ENCODE measurements at regions not wholly inside any gene's neighbourhood (a gene's known extent, or its start where the extent isn't known, plus 50 kb on each side); places are given as distances from the start of the nearest gene placed in this dataset.
"Not testable (repeated sequence)": the region's sequence is repeated elsewhere in the genome, so short reads cannot be mapped to it uniquely, and the experiment has no call there.

- DNase-seq: no peak
These were observed 687.8 kb downstream of the FAM181B start for GRCh38 chr11:82045748-82046457.

DNA sequence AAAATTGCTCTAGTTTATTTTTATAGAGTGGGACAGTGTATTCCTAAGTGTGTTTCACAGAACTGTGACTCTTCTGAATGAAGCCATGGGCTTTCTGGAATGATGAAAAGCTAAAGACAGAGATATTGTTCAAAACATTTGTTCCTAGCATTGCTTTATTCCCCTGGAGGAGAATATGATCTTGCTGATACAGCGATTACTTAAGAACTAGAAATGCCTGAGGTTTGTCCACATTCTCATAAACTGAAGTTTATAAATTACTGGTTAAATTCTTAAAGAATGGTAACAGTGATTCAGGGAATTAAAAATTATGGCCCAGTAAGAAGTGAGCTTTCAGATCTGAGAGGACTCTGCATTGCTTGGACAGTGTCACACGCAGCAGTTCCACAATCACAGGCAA is 690.3 kb downstream of the FAM181B start:
- no peak for DNase-seq

GRCh38 chr11:82041764-82042163 is 691.9 kb downstream of the FAM181B start:
- no peak for DNase-seq

- DNase-seq: no peak
These were observed 695.5 kb downstream of the FAM181B start for GRCh38 chr11:82038154-82038553.

DNA sequence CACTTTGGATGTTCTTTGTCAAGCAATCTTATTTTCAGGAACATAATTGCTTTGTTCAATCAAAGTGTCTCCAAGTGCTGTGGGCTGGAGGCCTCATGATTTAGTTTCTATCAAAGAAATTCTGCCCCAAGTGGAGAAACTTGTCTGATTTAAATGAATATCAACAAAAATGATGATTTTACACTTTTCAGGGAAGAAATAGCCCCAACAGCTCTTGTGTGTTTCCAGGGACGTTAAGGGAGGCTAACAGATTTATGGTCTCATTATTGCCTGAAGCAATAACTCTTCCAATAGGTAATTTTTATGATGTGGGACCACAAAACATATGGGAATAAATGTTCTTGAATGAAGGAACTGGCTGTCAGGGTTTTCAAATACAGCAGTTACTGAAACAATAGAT is 699.1 kb downstream of the FAM181B start:
- no peak for DNase-seq

DNA sequence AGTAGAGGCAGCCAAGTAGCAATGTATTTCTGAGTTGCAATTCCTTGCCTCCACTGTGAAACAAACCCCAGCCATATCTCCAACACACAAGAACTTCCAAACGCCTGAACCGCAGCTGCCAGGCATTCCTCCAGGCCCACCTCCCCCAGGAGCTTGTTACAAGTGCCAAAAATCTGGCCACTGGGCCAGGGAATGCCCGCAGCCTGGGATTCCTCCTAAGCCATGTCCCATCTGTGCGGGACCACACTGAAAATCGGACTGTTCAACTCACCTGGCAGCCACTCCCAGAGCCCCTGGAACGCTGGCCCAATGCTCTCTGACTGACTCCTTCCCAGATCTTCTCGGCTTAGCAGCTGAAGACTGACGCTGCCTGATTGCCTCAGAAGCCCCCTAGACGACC is 706.3 kb downstream of the FAM181B start:
- DNase-seq: not testable (repeated sequence)

GRCh38 chr11:82024760-82025159 is 708.9 kb downstream of the FAM181B start:
- DNase-seq: no peak

DNA sequence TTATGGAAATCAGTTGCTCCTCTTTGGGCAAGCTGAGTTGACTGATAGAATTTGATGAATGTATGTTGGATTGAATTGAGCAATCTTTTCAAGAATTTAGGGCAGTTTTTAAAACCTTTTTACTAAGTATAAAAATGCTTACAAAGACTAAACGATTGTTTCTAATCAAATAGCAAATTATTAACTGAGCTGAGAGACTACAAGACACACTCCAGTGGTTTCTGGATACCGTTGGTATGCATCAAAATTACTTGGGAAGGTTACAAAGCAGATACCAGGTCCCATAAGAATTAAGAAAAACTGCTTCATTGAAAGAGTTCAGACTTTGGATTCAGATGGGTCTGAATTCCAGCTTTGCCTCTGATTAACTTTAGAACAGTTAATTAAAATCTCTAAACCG is 721.4 kb downstream of the FAM181B start:
- no peak for DNase-seq

DNA sequence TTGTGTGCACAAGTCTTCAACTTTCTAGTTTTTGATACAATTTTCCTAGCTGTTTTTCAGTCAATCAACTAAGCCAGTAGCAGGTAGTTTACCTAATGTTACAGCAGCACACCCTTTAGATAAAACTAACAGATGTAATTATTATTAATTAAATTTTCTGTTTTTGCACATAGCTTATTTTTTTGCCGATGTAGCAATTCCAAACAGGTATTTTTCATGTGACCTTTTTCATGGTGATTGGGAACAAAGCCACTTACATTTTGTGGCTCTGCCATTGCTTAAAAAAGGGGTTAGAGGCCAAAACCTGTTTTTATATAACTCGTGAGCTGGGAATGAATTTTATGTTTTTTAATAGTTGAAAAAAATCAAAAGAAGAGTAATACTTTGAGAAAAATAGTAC is 724.5 kb downstream of the FAM181B start:
- DNase-seq: no peak

- no peak for DNase-seq
These were observed 726.1 kb downstream of the FAM181B start for GRCh38 chr11:82007521-82007920.

GRCh38 chr11:82004537-82005213 is 729.0 kb downstream of the FAM181B start:
- no peak for DNase-seq

DNA sequence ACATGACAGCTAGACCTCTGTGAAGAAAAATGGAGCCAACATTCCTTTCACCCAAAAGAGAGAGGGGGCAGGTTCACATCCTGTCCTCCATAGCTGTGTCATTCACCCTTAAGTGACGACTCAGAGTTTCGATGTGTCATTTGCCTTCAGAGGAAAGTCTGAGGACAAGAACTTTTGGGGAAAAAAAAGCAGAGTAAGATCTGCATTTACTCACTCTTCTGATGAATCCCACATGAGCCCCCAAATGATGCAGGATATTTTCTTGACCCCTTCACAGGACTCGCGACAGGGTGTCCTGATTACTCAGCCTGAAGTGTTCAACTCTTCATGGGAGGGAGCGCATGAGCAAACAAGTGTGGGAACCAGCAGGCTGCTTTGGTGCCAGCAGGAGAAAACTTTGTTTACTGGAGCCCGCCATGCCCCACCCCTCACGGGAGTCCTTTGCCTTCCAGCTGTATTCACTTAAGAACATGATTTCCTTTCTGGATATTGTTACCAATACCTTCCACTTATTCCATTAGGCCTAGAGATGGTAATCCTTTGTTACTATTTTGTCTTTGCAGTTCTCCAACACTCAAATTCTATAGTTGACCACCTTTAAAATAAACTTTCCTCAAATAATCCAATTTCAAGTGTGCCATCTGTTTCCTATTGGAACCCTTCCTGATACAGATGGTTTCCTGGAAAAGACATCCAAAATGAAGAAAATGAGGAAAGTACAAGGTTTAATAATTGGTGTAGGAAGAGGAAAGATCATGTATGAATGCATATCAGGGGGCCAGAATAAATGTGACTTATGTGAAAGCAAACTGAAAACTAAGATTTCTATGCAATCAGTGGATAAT is 729.8 kb downstream of the FAM181B start:
- no peak for DNase-seq

GRCh38 chr11:82003024-82003423 is 730.6 kb downstream of the FAM181B start:
- DNase-seq: no peak

- no peak for DNase-seq
These were observed 737.8 kb downstream of the FAM181B start for GRCh38 chr11:81995889-81996288.

DNA sequence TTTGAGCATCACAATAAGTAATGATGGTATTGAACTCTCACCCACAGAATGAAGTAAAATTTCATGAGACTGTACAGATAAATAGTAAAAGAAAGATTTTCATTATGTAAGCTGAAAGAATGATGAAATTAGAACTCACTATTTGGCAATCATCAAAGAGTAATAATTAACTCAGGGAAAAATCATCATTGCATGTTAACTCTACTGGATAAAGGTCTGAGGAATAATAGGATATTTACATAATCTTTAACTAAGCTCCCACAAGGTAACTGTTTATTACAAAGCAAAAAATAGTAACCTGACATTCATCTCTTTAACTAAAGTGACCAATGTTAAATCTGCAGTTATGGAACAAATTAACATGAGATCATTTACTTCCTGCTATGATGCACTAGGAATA is 739.9 kb downstream of the FAM181B start:
- DNase-seq: no peak

DNA sequence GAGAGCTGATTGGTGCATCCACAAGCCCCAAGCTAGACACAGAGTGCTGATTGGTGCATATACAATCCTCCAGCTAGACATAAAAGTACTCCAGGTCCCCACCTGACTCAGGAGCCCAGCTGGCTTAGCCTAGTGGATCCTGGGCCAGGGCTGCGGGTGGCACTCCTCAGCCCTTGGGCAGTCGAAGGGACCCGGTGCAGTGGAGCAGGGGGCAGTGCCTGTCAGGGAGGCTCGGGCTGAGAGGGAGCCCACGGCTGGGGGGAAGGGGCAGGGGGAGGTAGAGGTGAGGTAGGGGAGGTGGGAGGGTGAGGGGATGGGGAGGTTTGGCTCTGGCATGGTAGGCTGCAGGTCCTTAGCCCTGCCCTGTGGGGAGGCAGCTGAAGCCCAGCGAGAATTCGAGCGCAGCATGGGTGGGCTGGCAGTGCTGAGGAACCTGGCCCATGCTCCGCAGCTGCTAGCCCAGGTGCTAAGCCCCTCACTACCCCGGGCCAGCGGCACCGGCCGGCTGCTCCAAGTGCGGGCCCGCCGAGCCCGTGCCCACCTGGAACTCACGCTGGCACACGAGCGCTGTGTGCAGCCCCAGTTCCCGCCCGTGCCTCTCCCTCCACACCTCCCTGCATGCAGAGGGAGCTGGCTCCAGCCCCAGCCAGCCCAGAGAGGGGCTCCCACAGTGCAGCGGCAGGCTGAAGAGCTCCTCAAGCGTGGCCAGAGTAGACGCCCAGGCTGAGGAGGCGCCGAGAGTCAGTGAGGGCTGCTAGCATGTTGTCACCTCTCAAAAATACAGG is 742.8 kb downstream of the FAM181B start:
- no peak for DNase-seq

GRCh38 chr11:81989093-81989492 is 744.6 kb downstream of the FAM181B start:
- no peak for DNase-seq

GRCh38 chr11:81987829-81988472 is 745.7 kb downstream of the FAM181B start:
- DNase-seq: no peak

- DNase-seq: no peak
These were observed 747.0 kb downstream of the FAM181B start for GRCh38 chr11:81986556-81987161.

DNA sequence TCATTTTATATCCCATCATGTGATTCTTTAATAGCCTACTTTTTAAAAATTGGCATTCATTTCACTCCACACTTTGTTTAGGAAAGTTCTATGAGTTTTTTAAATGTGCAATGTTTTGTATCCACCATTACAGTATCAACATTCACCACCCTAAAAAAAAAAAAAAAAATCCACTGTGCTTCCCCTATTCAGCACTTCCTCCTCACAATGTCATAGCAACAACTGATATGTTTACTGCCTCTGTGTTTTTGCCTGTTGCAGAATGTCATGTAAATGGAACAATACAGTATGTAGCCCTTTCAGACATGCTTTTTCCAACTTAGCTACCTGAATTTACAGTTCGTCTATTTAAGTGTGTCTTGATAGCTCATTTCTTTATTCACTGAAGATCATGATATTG is 754.2 kb downstream of the FAM181B start:
- DNase-seq: no peak

DNA sequence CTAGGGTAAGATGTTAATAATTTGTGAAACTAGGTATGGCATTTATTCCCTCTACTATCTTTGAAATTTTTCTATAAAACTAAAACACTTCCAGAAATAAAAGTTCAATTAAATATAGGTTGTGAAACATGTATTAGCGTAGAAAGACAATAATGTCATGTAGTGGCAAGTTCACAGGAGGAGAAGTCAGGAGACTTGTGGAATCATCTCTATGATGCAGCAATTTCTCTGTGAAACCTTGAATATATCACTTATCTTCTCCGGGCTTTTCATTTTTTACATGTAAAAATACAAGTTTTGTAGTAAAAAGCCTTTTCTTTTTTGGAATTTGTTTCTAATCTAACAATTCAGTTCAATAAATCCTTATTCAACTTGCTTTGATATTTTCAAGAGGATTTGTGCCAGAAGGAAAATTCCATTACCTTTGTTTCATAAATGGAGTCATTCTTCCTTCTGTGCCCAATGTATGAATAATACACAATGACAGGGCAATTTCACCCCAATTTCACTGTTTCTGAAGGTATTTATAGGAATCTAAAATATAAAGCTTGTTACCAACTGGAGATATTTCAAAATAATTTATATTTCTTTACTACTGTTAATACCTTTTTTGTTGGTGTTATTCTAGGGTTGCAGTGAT is 758.3 kb downstream of the FAM181B start:
- no peak for DNase-seq

DNA sequence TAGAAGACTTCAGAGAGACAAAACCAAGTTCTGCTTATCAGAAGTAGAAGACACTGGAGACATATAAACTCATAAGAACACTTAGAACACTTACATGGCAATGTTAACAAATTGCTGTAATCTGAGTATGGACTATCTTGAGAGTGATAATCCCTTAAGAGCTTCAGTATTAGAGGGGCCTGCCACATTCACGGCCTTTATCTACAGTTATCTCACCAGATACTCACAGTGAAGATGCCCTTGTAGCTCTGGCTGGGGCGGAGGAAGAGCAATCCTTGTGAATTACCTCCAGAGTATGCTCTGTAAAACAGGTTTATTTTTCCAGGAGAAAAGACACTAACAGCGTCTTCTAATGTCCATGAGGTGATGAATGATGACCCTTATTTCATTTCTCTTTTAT is 762.8 kb downstream of the FAM181B start:
- no peak for DNase-seq
